Gastroesophageal sphincter (tissue), 4 donors: ENCODE measurements at regions not wholly inside any gene's neighbourhood (a gene's known extent, or its start where the extent isn't known, plus 50 kb on each side); places are given as distances from the start of the nearest gene placed in this dataset.

Experiments
- ATAC-seq: fragments of 150-250 bp; one replicate; pipeline ENCODE4 v1.9.1; 2016; ENCODE audit warnings: mild to moderate bottlenecking, moderate library complexity
- H3K27ac ChIP-seq, 4 donors: fragments of 200-600 bp; sonication (generic) in 3 of 4; 1 replicate in 3 of 4; 2 replicates in 1 of 4; pipeline ENCODE4 v1.5.1; 2016 to 2019
- H3K27me3 ChIP-seq: fragments of 200-600 bp; sonication (generic); one replicate; pipeline ENCODE4 v1.5.1; 2019
- H3K36me3 ChIP-seq, 2 donors: fragments of 200-600 bp; sonication (generic); one replicate each; pipeline ENCODE4 v1.5.1; 2019; ENCODE audit warnings: control low read depth in 1 of 2
- H3K4me1 ChIP-seq, 3 donors: fragments of 200-600 bp; sonication (generic); 1 replicate in 2 of 3; 2 replicates in 1 of 3; pipeline ENCODE4 v1.5.1; 2016 to 2019; ENCODE audit warnings: control low read depth in 2 of 3
- H3K4me3 ChIP-seq, 2 donors: fragments of 200-600 bp; sonication (generic); one replicate each; pipeline ENCODE4 v1.5.1; 2019; ENCODE audit warnings: mild to moderate bottlenecking in 1 of 2, moderate library complexity in 1 of 2
- H3K9me3 ChIP-seq, 3 donors: fragments of 200-600 bp; sonication (generic); one replicate each; pipeline ENCODE4 v1.5.1; 2017 to 2019; ENCODE audit warnings: control low read depth in 2 of 3
- CTCF ChIP-seq, 4 experiments: fragments of 200-600 bp in 2 of 4; fragments of 450-650 bp in 2 of 4; sonication (generic) in 1 of 4; IDR thresholded peaks; one replicate each; pipeline ENCODE4 v1.5.1; 2017 to 2019; ENCODE audit warnings: antibody characterized with exemption in 4 of 4, mild to moderate bottlenecking in 2 of 4, moderate library complexity in 2 of 4
- EP300 ChIP-seq: sonication (generic); formaldehyde crosslinking; IDR thresholded peaks from one replicate; pipeline ENCODE4 v1.6.1; 2017; ENCODE audit warnings: antibody characterized with exemption, mild to moderate bottlenecking
- POLR2A ChIP-seq, 2 donors: fragments of 450-650 bp; IDR thresholded peaks; one replicate each; pipeline ENCODE4 v1.6.1; 2017; ENCODE audit warnings: antibody characterized with exemption in 2 of 2, mild to moderate bottlenecking in 2 of 2, moderate library complexity in 1 of 2
- POLR2AphosphoS5 ChIP-seq: sonication (generic); formaldehyde crosslinking; IDR thresholded peaks from one replicate; pipeline ENCODE4 v1.6.1; 2017; ENCODE audit warnings: antibody characterized with exemption
- WGBS, 2 donors: methylation state at CpG; one replicate each; pipeline ENCODE4 v1.1.5; 2018; ENCODE audit warnings: low coverage in 1 of 2; 5-methylcytosine and 5-hydroxymethylcytosine counted together

- Histone ChIP-seq H3K4me3 (no peak overlapping the region), H3K9me3 (peaks cover 0 to 9% (median 0%) of the 10 kb centered on the region in 3 donors), H3K4me1 (no peaks in the 10 kb centered on the region), H3K36me3 (no peaks in the 10 kb centered on the region), H3K27me3 (peaks cover 42% of the 10 kb centered on the region), H3K27ac (no peak overlapping the region)
- TF ChIP-seq CTCF (IDR thresholded peaks at IDR 0.05) (no peak), POLR2A (IDR thresholded peaks at IDR 0.05) (no peak), EP300 (no peak), POLR2AphosphoS5 (no peak)
- ATAC-seq, result no peak
- 71 to 84% methylated on average over 12 of the region's 24 CpGs for WGBS, 2 donors
Observed at GRCh38 chr22:48895831-48896765, 931.6 kb downstream of the BRD1 start.

- Histone ChIP-seq H3K9me3 (peaks cover 0 to 12% (median 0%) of the 10 kb centered on the region in 3 donors), H3K4me3 (no peak overlapping the region), H3K4me1 (no peaks in the 10 kb centered on the region), H3K27me3 (peaks cover 48% of the 10 kb centered on the region), H3K27ac (no peak overlapping the region), H3K36me3 (no peaks in the 10 kb centered on the region)
- TF ChIP-seq EP300 (no peak), CTCF (IDR thresholded peaks at IDR 0.05) (no peak), POLR2AphosphoS5 (no peak), POLR2A (IDR thresholded peaks at IDR 0.05) (no peak)
- WGBS, 2 donors, result 72 to 100% methylated on average over 1 to 6 of the region's 9 CpGs
- ATAC-seq, result no peak
Observed at GRCh38 chr22:48895336-48895735, 932.3 kb downstream of the BRD1 start.

GRCh38 chr22:48894804-48895250 lies 932.8 kb downstream of the BRD1 start:
- Histone ChIP-seq H3K4me1 (no peaks in the 10 kb centered on the region), H3K4me3 (no peak overlapping the region), H3K9me3 (peaks cover 0 to 12% (median 0%) of the 10 kb centered on the region in 3 donors), H3K27ac (no peak overlapping the region), H3K36me3 (no peaks in the 10 kb centered on the region), H3K27me3 (peaks cover 53% of the 10 kb centered on the region)
- ATAC-seq, result no peak
- WGBS, 2 donors, result no CpG with 5 or more reads among the region's 14 CpGs
- TF ChIP-seq POLR2AphosphoS5, result no peak
- TF ChIP-seq EP300, result no peak
- TF ChIP-seq POLR2A (IDR thresholded peaks at IDR 0.05), result no peak
- no peak for TF ChIP-seq CTCF (IDR thresholded peaks at IDR 0.05)

GRCh38 chr22:48894064-48894671 lies 933.5 kb downstream of the BRD1 start:
- no peak for ATAC-seq
- TF ChIP-seq EP300, result no peak
- no peak for TF ChIP-seq CTCF (IDR thresholded peaks at IDR 0.05)
- TF ChIP-seq POLR2A (IDR thresholded peaks at IDR 0.05), result no peak
- no peak for TF ChIP-seq POLR2AphosphoS5
- Histone ChIP-seq H3K27ac (no peak overlapping the region), H3K27me3 (peaks cover 60% of the 10 kb centered on the region), H3K4me3 (no peak overlapping the region), H3K4me1 (no peaks in the 10 kb centered on the region), H3K9me3 (peaks cover 0 to 12% (median 0%) of the 10 kb centered on the region in 3 donors), H3K36me3 (no peaks in the 10 kb centered on the region)
- WGBS, 2 donors, result 60% methylated on average over 3 of the region's 23 CpGs; no CpG with 5 or more reads in 1 of the 2 donors
